ENCODE measurements at regions not wholly inside any gene's neighbourhood (a gene's known extent, or its start where the extent isn't known, plus 50 kb on each side); places are given as distances from the start of the nearest gene placed in this dataset.
A peak's percentile ranks its signal among the peaks of the same experiment; 100 is the strongest.
"Not testable (repeated sequence)": the region's sequence is repeated elsewhere in the genome, so short reads cannot be mapped to it uniquely, and the experiment has no call there.

DNA sequence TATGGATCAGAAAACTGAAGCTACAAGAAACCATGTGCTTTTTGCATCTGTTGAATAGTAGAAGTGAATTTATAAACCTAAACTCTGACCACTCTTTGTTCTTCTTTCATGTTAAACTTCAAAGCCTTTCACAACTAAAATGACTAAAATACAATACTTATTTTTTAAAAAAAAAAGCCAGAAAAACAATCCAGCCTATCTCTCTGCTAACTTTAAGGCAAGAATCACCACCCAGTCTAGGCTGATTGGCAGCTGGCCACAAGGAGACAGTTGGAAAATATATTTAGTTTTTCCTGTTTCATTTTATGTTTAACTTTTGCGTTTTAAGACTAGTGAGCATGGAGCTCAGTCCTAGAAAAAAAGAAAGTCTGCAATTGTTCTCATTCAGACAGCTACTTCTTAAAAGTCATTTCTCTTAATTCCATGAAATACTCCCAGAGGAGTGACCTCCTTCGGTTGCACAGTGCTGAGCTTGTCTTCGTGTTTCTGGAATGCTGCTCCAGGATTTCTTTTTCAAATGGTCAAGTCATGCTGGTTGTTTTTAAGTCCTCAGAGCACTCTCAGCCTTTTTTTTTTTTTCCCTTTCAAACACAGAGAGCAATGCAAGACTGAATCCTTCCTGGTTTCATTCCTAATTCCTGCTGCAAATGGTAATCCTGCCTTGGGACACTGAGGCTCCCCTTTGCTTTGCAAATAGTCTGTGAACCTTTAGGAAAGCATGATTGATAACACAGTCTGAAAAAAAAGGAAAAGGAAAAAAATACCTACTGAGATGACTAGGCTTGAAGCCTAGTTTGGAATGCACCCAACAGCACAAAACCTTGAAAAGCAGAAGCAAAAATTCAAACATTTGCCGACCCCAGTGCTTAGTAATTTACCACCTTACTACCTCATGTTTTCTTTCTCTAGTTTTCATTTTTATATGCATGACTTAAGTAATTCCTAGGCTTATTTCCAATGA is 233.3 kb upstream of the DAAM1 start:
- no peak for DNase-seq

DNA sequence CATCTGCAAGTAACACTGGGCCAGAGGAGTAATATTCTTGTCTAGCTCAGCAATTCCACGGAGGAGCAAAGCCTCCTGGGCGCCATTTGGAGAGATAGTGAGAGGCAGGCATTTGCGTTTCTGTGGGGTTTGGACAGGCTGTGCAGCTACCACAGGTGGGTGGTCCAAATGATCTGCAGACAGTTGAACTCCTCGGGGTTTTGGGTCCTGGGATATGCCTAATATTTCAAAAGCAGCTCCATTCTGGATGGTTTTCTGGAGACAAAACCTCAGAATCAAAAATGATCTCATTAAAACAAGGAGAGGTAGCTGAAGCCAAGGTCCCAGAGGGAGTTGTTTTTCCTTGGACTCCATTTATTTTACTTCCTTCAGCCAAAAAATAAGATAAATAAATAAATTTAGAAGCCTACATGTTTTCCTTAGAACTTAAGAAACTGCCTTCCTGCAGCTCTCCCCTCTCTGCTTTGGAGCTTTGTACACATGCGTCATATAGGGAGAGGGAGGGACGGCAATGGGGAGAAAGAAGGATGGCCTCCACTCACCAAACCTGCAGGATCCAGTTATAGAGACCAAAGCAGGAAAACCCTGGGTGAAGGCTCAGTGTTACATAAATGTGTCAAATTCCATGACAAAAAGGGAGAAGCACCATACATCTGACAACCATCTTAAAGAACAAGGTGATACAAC is 227.3 kb upstream of the DAAM1 start:
- no peak for DNase-seq

DNA sequence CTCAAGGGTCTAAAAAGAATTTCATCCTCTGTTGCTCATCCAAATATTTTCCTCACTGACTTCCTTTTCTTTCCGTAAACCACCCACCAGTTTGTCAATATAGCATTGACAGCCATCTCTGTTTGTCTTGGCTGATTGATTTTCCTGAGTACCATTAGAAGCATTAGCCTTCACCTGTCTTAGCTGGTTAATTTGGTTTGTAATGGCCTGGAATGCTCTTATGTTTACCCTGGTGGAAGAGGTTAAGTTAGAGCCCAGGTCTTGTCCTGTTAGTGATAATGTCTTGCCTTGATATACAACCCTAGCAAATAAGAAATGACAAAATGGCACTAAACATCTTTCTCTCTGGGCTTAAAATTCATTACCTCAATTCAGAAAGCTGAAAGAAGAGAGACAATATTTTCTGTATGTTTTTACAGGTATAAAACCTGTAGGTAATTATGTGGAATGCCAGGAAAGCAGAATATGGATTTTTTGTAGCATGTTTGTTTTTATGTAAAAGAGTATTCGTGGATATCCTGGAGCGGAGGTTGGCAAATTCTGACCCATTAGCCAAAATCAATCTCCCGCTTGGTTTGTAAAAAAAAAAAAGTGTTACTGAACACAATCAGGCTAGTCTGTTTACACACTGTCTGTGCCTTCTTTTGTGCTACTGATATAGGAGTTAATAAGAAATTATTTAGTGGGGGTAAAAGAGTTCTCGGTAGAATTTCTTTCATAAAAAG is 224.4 kb upstream of the DAAM1 start:
- no peak for DNase-seq

DNA sequence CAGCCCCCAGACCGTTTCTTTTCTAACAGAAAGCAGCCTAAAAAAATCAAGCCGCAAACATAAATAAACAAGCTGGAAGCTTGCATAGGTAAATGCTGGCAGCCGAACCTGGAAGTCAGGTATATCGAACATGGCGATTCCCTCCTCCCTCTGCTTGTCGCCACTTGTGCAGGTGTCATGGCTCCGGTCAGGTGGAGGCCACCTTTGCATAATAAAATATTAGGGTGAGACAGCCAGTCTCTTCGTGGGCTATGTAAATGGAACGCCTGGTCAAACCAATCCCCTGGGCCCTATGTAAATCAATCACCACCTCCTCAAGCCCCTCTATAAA is 223.9 kb upstream of the DAAM1 start:
- DNase-seq: no peak

DNA sequence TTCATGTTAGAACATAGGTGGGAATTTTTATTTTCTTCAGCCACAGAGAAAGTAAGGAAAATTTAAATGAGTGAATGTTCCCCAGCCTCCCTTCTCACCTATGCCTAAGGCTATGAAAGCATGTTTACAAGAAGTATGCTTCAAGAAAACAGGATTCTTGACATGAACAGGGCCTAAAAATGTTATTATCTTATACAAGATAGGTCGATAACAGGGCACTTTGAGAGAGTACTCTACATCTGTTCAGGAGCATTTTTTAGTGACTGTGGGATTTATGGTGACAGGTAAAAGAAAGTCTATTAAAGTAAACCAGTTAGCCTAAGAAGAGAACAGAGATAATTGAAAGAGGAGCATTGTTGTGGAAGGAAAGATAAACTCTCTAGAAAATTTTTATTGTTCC is 222.9 kb upstream of the DAAM1 start:
- DNase-seq: no peak

DNA sequence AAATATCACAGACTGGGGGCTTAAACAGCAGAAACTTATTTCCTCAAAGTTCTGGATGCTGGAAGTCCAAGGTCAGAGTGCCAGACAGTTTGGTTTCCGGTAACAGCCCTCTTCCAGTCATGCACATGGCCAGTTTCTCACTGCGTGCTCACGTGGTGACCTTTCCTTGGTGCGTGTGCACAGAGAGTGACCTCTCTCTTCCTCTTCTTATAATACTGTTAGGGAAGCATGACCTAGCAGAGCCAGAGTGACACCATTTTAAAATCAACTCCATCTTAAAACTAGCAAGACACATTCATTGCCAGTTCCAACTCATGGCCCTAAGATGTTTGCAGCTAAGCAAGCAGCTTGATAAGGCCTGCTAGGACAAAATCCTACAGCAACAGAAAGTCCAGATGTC is 221.5 kb upstream of the DAAM1 start:
- no peak for DNase-seq

DNA sequence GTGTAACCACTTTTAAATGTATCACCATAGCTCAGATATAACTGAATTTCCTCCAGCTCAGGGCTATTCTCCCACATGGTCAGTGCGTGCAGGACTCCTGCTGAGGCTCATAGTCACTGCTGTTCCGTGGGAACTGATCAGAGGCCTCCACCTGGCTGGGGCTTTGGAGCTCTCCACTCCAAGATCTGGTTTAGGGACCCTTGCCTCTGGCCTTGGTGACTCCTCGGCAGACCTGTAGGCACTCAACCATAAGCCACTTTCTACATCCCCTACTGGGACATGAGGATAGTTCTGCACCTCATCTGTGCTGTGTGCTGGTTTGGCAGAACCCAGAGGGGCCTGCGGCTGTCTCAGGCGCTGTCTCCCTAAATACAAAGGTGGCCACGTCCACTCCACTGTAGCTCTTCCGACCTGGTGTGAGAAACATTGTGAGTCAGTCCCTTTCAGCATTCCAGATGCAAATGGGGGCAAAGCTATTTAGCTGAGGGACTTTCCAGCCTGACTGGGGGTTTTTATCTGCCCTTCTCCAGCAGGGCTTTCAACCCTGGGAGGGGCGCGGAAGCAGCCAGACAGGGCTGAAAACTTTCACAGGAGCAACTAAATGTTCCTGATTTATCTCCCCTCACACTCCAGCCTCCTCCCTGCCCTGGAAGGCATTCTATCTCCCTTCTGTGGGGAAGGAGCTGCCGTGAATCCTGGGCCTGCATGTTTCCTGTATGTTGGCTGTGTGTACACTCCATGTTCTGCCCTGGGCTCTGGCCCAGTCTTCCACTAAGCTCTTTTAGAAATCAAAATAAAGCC is 218.3 kb upstream of the DAAM1 start:
- DNase-seq: no peak

DNA sequence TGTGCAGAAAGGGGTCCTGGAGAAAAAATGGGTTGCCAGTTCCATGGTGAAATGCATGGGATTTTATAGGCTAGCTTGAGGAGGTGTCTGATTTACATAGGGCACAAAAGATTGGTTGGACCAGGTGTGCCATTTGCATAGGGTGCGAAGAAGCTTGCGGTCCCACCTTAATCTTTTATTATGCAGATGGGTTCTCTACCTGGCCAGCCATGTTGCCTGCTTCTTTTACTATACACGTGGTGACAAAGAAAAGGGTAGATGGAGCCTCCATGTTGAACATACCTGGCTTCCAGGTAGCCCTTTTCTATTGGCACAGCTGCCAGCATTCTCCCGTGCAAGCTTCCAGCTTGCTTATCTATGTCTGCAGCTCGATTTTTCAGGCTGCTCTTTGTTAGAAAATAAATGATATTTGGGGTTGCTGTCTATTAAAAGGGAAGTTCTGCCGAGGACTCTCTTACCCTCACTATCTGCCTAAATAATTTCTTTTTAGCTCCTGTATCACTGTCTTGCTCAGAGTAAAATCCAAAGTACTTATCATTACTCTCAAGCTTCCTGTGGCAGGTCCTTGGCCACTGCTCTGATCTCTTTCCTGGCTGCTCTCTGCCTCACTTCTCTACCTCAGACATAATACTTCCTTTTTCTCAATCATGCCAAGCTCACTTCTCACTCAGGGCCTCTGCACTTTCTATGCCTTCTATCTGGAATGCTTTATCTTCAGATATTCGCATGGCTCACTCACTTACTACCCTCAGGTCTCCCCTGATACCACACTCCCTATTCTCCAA is 216.0 kb upstream of the DAAM1 start:
- DNase-seq: peak in 1 of 5 experiments; percentile 1

DNA sequence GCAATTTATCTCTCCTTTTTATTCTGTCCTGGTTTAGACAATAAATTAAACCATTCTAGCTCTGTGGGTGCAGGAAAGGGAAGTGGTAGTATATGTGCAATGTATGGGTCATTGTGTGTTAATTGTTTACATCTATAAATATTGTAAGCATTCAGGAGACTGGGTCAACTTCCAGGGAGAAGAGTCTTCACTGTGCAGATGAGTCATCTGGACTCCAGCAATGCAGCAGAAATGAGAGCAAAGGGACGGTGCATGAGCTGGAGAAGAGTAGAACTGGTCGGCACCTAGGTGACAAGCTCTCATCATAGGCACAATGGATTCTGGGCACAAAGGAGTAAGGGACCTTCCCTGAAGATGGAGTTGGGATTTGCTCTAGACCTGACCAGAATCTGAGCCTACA is 211.1 kb upstream of the DAAM1 start:
- DNase-seq: no peak

DNA sequence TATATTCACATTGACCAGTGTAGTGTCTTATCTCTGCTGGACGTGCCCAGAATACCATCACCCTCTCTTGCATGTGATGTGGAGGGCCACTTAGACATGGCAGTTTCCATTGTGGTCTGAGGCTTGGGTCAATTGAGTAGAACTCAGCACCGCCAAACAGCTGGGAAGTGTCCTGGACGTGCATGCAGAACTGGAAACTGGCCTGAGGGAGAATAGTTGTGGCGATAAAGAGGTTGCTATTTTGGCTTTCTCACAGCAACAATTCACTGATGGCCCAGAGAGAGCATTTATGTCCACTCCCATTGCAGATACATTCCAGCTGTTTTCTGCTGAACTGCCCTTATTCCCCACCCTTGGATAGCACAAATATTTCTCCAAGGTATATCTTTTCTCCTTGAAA is 210.1 kb upstream of the DAAM1 start:
- no peak for DNase-seq

DNA sequence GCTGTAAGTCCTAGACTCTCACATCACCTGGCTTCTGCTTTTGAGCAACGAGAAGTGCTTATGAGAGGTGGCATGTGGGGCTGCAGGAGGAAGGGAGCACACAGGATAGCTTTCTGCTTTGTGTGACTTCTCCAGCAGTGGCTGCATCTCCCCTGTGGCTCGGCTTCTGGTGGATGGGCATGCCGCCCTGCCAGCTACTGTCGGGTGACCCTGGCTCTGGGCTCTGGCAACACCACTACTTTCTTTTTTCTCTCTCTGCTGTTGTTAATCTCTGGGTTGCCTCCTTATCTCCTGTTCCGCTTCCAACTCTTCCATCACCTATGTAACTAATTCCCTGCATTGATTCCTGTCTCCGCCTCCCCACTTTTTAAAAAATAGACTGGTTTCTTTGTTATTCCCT is 209.1 kb upstream of the DAAM1 start:
- DNase-seq: no peak

DNA sequence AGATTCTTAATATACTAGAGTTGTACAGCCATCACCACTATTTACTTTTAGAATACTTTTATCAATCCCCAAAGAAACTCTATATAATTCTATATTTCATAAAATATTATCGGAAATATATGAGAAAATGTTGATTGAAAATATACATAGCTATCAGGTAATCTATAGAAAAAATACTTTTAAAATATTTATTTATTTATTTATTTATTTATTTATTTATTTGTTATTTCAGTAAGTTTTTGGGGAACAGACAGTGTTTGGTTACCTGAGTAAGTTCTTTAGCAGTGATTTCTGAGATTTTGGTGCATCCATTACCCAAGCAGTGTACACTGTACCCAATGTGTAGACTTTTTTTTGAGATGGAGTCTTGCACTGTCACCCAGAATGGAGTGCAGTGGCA is 206.6 kb upstream of the DAAM1 start:
- no peak for DNase-seq

DNA sequence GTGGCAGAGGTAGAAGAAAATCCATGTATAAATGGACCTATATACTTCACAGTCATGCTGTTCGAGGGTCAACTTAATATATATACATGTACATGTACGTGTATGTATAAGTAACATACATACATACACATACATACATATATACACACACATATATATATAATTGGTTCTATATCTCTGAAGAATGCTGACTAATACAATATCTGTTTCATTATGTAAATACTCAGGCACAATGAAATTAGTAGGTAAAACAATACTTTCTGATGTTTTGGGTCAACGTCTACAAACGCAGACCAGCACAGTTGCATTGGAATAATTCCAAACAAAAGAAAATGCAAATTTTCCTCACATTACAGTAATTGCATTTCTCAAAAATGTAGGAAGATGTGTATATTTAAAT is 202.7 kb upstream of the DAAM1 start:
- DNase-seq: no peak

DNA sequence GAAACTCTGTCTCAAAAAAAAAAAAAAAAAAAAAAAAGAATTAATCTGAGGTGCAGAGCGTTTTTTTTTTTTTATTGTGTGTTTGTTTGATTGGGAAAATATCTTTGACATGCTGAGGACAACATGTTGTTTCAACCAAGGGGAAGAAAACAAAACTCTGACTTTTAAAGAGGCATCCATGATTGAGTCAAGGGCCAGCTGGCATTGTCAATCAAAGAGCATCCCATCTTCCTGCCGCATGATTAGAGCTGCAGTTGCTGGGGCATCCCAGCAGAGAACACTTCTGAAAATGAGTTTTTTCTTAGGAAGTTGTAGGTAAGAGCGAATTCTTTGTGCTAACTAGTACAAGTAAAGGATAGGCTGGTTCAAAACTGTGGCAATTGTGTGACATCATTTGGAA is 200.9 kb upstream of the DAAM1 start:
- DNase-seq: no peak

DNA sequence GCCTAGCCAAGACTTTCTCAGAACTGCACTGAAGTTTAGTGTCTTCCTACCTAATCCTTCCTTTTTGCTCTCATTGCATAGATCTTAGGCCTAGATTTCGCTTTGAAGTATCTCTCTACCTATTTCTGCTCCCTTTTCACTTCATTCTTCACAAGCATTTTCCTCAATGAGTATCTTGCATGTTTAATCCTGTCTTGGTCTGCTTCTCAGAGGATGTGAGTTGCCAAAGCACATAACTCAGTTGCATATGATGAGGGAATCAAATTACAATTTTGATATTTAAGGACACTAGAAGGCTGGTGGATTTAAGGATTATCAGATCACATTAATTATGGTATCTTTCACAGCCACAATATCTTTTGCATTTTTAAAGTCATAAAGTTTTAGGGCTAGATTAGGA is 195.5 kb upstream of the DAAM1 start:
- no peak for DNase-seq

DNA sequence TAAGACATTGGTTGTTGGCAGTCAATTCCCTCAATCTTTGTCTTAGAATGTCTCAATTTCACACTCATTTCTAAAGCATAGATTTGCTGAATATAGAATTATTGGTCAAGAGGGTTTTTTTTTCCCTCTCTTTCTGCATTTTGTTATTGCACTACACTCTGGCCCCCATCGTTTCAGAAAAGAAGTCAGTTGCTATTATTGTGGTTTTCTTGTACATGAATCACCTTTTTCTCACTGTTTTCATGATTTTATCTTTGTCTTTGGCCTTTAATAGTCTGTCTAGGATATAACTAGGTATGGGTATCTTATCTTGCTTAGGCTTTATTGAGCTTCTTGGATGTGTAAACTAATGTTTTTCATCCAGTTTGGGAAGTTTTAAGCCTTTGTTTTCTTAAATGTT is 194.3 kb upstream of the DAAM1 start:
- peak in 1 of 5 experiments; percentile 12 for DNase-seq

DNA sequence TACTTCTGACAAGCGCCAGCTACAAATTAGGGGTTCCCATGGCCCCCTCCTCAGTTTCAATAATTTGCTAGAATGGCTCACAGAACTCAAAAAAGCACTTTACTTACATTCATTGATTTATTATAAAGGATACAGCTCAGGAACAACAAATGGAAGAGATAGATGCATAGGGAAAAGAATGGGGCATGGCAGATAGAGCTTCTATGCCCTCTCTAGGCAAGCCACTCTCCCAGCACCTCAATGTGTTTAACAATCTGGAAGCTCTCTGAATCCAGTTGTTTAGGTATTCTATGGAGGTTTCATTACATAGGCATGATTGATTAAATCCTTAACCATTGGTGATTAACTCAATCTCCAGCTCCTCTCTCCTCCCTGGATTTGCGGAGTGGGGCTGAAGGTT is 184.5 kb upstream of the DAAM1 start:
- no peak for DNase-seq

DNA sequence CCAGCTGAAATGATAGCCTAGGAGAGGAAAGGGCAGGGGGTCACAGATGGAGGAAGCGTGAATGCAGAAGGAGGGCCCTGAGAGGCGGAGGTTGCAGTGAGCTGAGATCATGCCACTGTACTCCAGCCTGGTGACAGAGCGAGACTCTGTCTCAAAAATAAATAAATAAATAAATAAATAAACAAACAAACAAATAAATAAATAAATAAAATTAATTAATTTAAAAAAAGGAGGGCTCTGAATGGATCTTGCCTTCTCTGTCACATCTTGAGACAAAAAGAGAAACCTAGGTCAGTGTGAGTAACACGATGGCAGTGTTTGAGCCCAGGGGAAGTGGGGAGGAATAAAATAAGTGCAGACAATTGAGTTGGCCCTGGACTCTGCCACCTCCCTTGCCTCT is 182.3 kb upstream of the DAAM1 start:
- not testable (repeated sequence) for DNase-seq

DNA sequence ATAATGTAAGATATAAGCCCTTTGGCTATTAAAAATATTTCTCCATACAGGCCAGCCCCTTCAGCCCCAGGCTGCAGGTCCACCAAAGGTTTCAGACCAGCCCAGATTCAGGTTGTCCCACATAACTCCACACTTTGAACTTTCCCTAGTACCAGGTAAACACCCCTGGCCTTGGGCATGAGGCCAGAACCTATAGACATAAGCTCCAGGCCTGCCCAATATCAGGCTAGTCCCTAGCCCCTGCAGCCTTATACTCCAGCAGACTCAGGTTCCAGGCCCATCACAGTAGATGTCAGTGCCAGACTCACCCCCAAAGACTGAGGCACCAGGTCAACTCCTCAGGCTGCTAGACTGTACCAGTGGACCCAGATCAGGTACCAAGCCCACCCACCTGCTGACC is 178.5 kb upstream of the DAAM1 start:
- DNase-seq: no peak

DNA sequence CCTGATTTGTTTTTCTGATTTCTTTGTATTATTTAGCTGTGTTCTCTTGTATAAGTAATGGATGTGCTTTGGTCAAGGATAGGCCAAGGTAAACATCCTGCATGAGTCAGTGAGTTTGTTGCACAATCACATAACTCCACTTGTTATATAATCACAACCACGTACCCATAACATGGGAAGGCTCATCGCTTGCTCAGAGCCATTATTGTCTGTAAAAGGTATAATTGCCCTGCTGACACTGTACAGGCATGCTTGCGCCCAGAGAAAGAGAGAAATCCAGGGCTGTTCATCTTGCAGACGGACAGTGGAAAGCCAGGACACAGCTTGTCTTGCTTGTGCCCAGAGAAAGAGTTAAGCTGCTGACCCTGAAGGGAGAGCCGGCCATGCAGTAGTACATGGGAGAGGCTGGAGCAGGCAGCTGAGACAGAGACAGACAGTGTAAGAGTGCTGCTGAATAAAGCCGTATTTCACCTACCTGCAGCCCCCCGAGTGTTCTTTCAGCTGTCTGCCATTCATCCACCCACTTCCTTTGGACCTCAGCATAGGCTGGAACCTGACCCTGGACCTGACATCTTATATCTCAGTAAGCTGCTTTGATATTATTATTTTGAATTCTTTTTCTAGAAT is 174.7 kb upstream of the DAAM1 start:
- DNase-seq: no peak

DNA sequence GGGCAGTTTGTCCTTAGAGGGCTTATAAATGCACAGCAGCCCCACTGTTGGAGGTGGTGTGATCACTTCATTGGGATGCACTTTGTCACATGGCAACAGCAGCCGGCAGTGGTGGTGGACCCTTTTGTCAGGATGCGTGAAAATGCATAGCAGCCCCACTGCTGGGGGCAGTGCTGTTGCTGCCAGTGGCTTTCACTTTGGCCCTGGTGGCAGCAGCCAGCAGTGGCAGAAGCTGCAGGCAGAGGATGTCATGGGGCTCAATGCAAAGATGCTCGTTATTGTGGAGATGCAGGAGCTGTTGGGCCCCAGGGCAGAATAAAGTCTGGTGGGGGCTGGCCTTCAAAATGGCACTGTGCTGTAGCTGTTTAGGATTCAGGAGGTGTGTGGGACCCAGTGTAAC is 173.0 kb upstream of the DAAM1 start:
- no peak for DNase-seq

Measured in T-helper 2 cell (primary cell).